PC-9 (cell line): ENCODE measurements at regions not wholly inside any gene's neighbourhood (a gene's known extent, or its start where the extent isn't known, plus 50 kb on each side); places are given as distances from the start of the nearest gene placed in this dataset.

ENCODE experiments used
- BruUV-seq: library from RNA; stranded (reverse); fragments of 400-500 nt; replicated peaks from 2 replicates; lab custom pipeline; 2021; lab: Mats Ljungman, UMichigan
- CTCF ChIA-PET: fragments of 300-600 bp; sonication (Branson Sonifier 250); formaldehyde crosslinking; loops from one replicate; lab custom pipeline; 2022; ENCODE audit warnings: antibody characterized with exemption; lab: Charles Lee
- POLR2A ChIA-PET: fragments of 300-600 bp; sonication (Branson Sonifier 250); formaldehyde crosslinking; loops from one replicate; lab custom pipeline; 2022; ENCODE audit warnings: antibody characterized with exemption; ENCODE audit not compliant: unreplicated experiment; lab: Charles Lee
- DNase-seq, 2 experiments: peaks; one replicate each; pipeline versions ENCODE4 v3.0.0 to v3.0.0-alpha.2; 2015 to 2022; ENCODE audit warnings: mixed read lengths in 1 of 2
- H2AFZ ChIP-seq: fragments of 200-600 bp; sonication (generic); 2 replicates; pipeline ENCODE4 v1.8.1; 2017; ENCODE audit warnings: antibody characterized with exemption
- H3F3A ChIP-seq: fragments of 200-600 bp; sonication (generic); 2 replicates; pipeline ENCODE4 v1.8.1; 2017; ENCODE audit warnings: antibody characterized with exemption, mild to moderate bottlenecking, low read depth; ENCODE audit not compliant: insufficient read depth
- H3K27ac ChIP-seq: fragments of 200-600 bp; sonication (generic); 2 replicates; pipeline ENCODE4 v1.6.1; 2016; ENCODE audit warnings: mixed run types
- H3K27me3 ChIP-seq: fragments of 200-600 bp; sonication (generic); 2 replicates; pipeline ENCODE4 v1.6.1; 2016; ENCODE audit warnings: low read depth, mixed run types; ENCODE audit not compliant: insufficient read depth
- H3K36me3 ChIP-seq: fragments of 200-600 bp; sonication (generic); 2 replicates; pipeline ENCODE4 v1.6.1; 2016; ENCODE audit warnings: low read depth, mixed run types
- H3K4me1 ChIP-seq: fragments of 200-600 bp; sonication (generic); replicated peaks from 2 replicates; pipeline ENCODE4 v1.6.1; 2016; ENCODE audit warnings: mixed run types; ENCODE audit not compliant: insufficient read depth
- H3K4me2 ChIP-seq: fragments of 200-600 bp; sonication (generic); 2 replicates; pipeline ENCODE4 v1.6.1; 2017; ENCODE audit warnings: mixed run types
- H3K4me3 ChIP-seq: fragments of 200-600 bp; sonication (generic); 2 replicates; pipeline ENCODE4 v1.6.1; 2016; ENCODE audit warnings: mixed run types
- H3K79me2 ChIP-seq: fragments of 200-600 bp; sonication (generic); 2 replicates; pipeline ENCODE4 v1.6.1; 2017; ENCODE audit warnings: low read depth, mixed run types
- H3K9me2 ChIP-seq: fragments of 200-600 bp; sonication (generic); 2 replicates; pipeline ENCODE4 v1.8.1; 2017; ENCODE audit warnings: mild to moderate bottlenecking; ENCODE audit not compliant: insufficient read depth
- H3K9me3 ChIP-seq: fragments of 200-600 bp; sonication (generic); 2 replicates; pipeline ENCODE4 v1.8.1; 2016; ENCODE audit warnings: low read depth; ENCODE audit not compliant: insufficient read depth
- H4K20me1 ChIP-seq: fragments of 200-600 bp; sonication (generic); 2 replicates; pipeline ENCODE4 v1.8.1; 2017; ENCODE audit not compliant: insufficient read depth
- EZH2 ChIP-seq: fragments of 200-600 bp; sonication (generic); IDR thresholded peaks from 2 replicates; pipeline ENCODE4 v1.8.0; 2017; ENCODE audit warnings: antibody characterized with exemption, low read depth
- intact Hi-C: fragments of 100-400 bp; cut with micrococcal nuclease; formaldehyde crosslinking; loops from one replicate; pipeline ENCODE4 v1.10.0; 2022; ENCODE audit not compliant: unreplicated experiment
- TF ChIP-seq, protein P1 (sequence below): fragments of 200-600 bp; sonication (generic); conservative IDR thresholded peaks from 2 replicates; pipeline ENCODE4 v1.6.1; 2017; ENCODE audit warnings: mixed run types, antibody characterized with exemption, mild to moderate bottlenecking, moderate library complexity

DNA sequence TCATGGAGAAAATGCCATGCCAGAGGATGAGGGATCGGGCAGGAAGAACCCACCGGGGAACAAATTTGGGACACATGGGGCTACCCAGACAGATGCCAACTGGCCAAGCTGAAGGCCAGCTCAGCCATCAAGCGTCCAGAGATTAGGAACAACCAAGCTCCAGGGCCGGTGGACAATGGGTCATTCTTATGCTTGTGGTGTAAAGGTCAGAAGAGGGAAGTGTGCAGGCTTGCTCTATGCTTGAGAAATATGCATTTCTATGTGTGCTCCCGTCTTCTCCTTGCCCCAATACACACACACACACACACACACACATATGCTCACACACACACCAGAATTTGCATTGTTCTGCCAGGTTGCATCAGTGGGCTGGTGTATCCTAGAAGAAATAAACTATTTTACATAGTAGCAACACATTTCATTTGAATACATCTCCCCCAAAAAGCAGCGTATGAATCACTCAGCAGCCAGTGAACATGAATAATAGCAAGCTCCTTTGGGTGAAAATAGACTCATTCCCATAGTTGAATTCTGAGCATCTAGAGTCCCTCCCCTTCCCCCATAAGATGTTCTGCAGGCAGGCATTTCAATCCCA is 201.9 kb upstream of the PPARGC1A start:
- POLR2A ChIA-PET = no interaction called here
- Histone ChIP-seq H3K4me3 (no peak overlapping the region), H3K27ac (no peak overlapping the region), H3K27me3 (no peaks in the 10 kb centered on the region), H4K20me1 (no peaks in the 10 kb centered on the region), H3K79me2 (no peaks in the 10 kb centered on the region), H3K36me3 (no peaks in the 10 kb centered on the region), H3K4me1 (no peaks in the 10 kb centered on the region), H3F3A (no peaks in the 10 kb centered on the region), H2AFZ (no peak overlapping the region), H3K9me2 (no peaks in the 10 kb centered on the region), H3K4me2 (no peak overlapping the region), H3K9me3 (no peaks in the 10 kb centered on the region)
- intact Hi-C loops = no loop called here
- TF ChIP-seq, protein P1, sequence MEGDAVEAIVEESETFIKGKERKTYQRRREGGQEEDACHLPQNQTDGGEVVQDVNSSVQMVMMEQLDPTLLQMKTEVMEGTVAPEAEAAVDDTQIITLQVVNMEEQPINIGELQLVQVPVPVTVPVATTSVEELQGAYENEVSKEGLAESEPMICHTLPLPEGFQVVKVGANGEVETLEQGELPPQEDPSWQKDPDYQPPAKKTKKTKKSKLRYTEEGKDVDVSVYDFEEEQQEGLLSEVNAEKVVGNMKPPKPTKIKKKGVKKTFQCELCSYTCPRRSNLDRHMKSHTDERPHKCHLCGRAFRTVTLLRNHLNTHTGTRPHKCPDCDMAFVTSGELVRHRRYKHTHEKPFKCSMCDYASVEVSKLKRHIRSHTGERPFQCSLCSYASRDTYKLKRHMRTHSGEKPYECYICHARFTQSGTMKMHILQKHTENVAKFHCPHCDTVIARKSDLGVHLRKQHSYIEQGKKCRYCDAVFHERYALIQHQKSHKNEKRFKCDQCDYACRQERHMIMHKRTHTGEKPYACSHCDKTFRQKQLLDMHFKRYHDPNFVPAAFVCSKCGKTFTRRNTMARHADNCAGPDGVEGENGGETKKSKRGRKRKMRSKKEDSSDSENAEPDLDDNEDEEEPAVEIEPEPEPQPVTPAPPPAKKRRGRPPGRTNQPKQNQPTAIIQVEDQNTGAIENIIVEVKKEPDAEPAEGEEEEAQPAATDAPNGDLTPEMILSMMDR = no peak
- no peak for TF ChIP-seq EZH2
- no peak for DNase-seq
- CTCF ChIA-PET = no interaction called here
- no TSS peak for BruUV-seq

- H3K4me3 ChIP-seq = no peak overlapping the region
- H4K20me1 ChIP-seq = no peaks in the 10 kb centered on the region
- no peaks in the 10 kb centered on the region for H3K36me3 ChIP-seq
- no peak overlapping the region for H3K27ac ChIP-seq
- ChIA-PET POLR2A (no interaction called here), CTCF (no interaction called here)
- intact Hi-C loops = no loop called here
- H2AFZ ChIP-seq = no peak overlapping the region
- H3K4me2 ChIP-seq = no peak overlapping the region
- no peaks in the 10 kb centered on the region for H3K79me2 ChIP-seq
- no peak for DNase-seq
- no peaks in the 10 kb centered on the region for H3F3A ChIP-seq
- H3K9me3 ChIP-seq = no peaks in the 10 kb centered on the region
- no peaks in the 10 kb centered on the region for H3K9me2 ChIP-seq
- no peaks in the 10 kb centered on the region for H3K27me3 ChIP-seq
- BruUV-seq = no TSS peak
- TF ChIP-seq, protein P1 = no peak
- no peaks in the 10 kb centered on the region for H3K4me1 ChIP-seq
Measured at GRCh38 chr4:24089851-24090534, 200.1 kb upstream of the PPARGC1A start.

GRCh38 chr4:24080871-24081270 is 191.0 kb upstream of the PPARGC1A start:
- no peaks in the 10 kb centered on the region for H3F3A ChIP-seq
- H2AFZ ChIP-seq = no peak overlapping the region
- intact Hi-C loops = no loop called here
- no peaks in the 10 kb centered on the region for H3K79me2 ChIP-seq
- no peak overlapping the region for H3K4me2 ChIP-seq
- BruUV-seq = no TSS peak
- no peaks in the 10 kb centered on the region for H3K27me3 ChIP-seq
- CTCF ChIA-PET = no interaction called here
- H3K9me2 ChIP-seq = no peaks in the 10 kb centered on the region; the same call in 1 of the 2 replicates
- no peaks in the 10 kb centered on the region for H3K4me1 ChIP-seq
- H3K4me3 ChIP-seq = no peak overlapping the region
- no peaks in the 10 kb centered on the region for H3K36me3 ChIP-seq
- no peak overlapping the region for H3K27ac ChIP-seq
- POLR2A ChIA-PET = no interaction called here
- no peaks in the 10 kb centered on the region for H3K9me3 ChIP-seq
- H4K20me1 ChIP-seq = no peaks in the 10 kb centered on the region
- TF ChIP-seq, protein P1 = no peak
- no peak for TF ChIP-seq EZH2
- no peak for DNase-seq
